HepG2 (cell line): ENCODE measurements at regions not wholly inside any gene's neighbourhood (a gene's known extent, or its start where the extent isn't known, plus 50 kb on each side); places are given as distances from the start of the nearest gene placed in this dataset.

Experiments
- AFF4 ChIP-seq: sonication (generic); formaldehyde crosslinking; IDR thresholded peaks from 2 replicates; pipeline ENCODE4 v1.4.0; 2020; ENCODE audit warnings: missing genetic modification reagents
- CBX5 ChIP-seq: sonication (generic); formaldehyde crosslinking; IDR thresholded peaks from 2 replicates; pipeline ENCODE4 v1.4.0; 2020; ENCODE audit warnings: missing genetic modification reagents, borderline replicate concordance
- DNMT3B ChIP-seq: conservative IDR thresholded peaks from 2 replicates; pipeline ENCODE4 v1.6.1; 2016; ENCODE audit warnings: missing biosample characterization, control low read depth
- ERF ChIP-seq: IDR thresholded peaks from 2 replicates; pipeline ENCODE4 v1.6.1; 2018; ENCODE audit warnings: missing biosample characterization, missing genetic modification reagents
- HNF1B ChIP-seq: sonication (generic); formaldehyde crosslinking; IDR thresholded peaks from 2 replicates; pipeline ENCODE4 v1.5.1; 2020; ENCODE audit warnings: mild to moderate bottlenecking, moderate library complexity, missing genetic modification reagents
- HNRNPLL ChIP-seq: fragments of 200-400 bp; formaldehyde crosslinking; IDR thresholded peaks from 2 replicates; pipeline ENCODE4 v1.6.1; 2017; ENCODE audit warnings: mild to moderate bottlenecking, low read depth, low read length; ENCODE audit not compliant: poor library complexity, severe bottlenecking
- HNRNPUL1 ChIP-seq: fragments of 200-400 bp; formaldehyde crosslinking; IDR thresholded peaks from 2 replicates; pipeline ENCODE4 v1.6.1; 2017; ENCODE audit warnings: low read depth, mild to moderate bottlenecking, low read length, moderate library complexity
- HOXA9 ChIP-seq: sonication (generic); formaldehyde crosslinking; IDR thresholded peaks from 2 replicates; pipeline ENCODE4 v1.8.1; 2022; ENCODE audit warnings: missing genetic modification reagents, mild to moderate bottlenecking, moderate library complexity, borderline replicate concordance
- IRF1 ChIP-seq: sonication (generic); formaldehyde crosslinking; IDR thresholded peaks from 2 replicates; pipeline ENCODE4 v1.4.0; 2020; ENCODE audit warnings: low read depth, mild to moderate bottlenecking, missing genetic modification reagents
- LRRFIP1 ChIP-seq: sonication (generic); formaldehyde crosslinking; conservative IDR thresholded peaks from 2 replicates; pipeline ENCODE4 v1.4.0; 2020; ENCODE audit warnings: missing genetic modification reagents
- PLRG1 ChIP-seq: fragments of 450-650 bp; conservative IDR thresholded peaks from 2 replicates; pipeline ENCODE4 v1.6.1; 2016
- SPEN ChIP-seq: sonication (generic); formaldehyde crosslinking; IDR thresholded peaks from 2 replicates; pipeline ENCODE4 v1.5.1; 2020; ENCODE audit warnings: low read depth, mild to moderate bottlenecking, missing genetic modification reagents
- ZNF10 ChIP-seq: sonication (generic); formaldehyde crosslinking; IDR thresholded peaks from 2 replicates; pipeline ENCODE4 v1.4.0; 2020; ENCODE audit warnings: mild to moderate bottlenecking, low read depth, missing genetic modification reagents, borderline replicate concordance
- ZNF121 ChIP-seq: sonication (generic); formaldehyde crosslinking; IDR thresholded peaks from 2 replicates; pipeline ENCODE4 v1.5.0; 2020; ENCODE audit warnings: mild to moderate bottlenecking, missing genetic modification reagents
- ZNF44 ChIP-seq: sonication (generic); formaldehyde crosslinking; IDR thresholded peaks from 2 replicates; pipeline ENCODE4 v1.5.1; 2020; ENCODE audit warnings: mild to moderate bottlenecking, missing genetic modification reagents
- ZNF512 ChIP-seq: sonication (generic); formaldehyde crosslinking; IDR thresholded peaks from 2 replicates; pipeline ENCODE4 v1.4.0; 2020; ENCODE audit warnings: mild to moderate bottlenecking, missing genetic modification reagents
- ZNF644 ChIP-seq: IDR thresholded peaks from 2 replicates; pipeline ENCODE4 v1.6.1; 2016; ENCODE audit warnings: low read depth
- ZNF660 ChIP-seq: sonication (generic); formaldehyde crosslinking; IDR thresholded peaks from 2 replicates; pipeline ENCODE4 v1.5.1; 2020; ENCODE audit warnings: mild to moderate bottlenecking, low read depth, missing genetic modification reagents, borderline replicate concordance
- ZSCAN31 ChIP-seq: sonication (generic); formaldehyde crosslinking; IDR thresholded peaks from 2 replicates; pipeline ENCODE4 v1.5.0; 2020; ENCODE audit warnings: low read depth, mild to moderate bottlenecking, missing genetic modification reagents

GRCh38 chr2:42957109-42957860 is 164.9 kb upstream of the HAAO start (continued):
- TF ChIP-seq ZNF512 (CRISPR knock-in tag) = no peak
- TF ChIP-seq HNRNPLL = peak; percentile 18
- TF ChIP-seq LRRFIP1 (CRISPR knock-in tag) = no peak
- TF ChIP-seq HNRNPUL1 = no peak
- TF ChIP-seq HOXA9 (CRISPR knock-in tag) = no peak
- no peak for TF ChIP-seq AFF4 (CRISPR knock-in tag)
- TF ChIP-seq IRF1 (CRISPR knock-in tag) = no peak
- TF ChIP-seq CBX5 (CRISPR knock-in tag) = no peak
- no peak for TF ChIP-seq ZSCAN31
- no peak for TF ChIP-seq ZNF10 (CRISPR knock-in tag)
- TF ChIP-seq DNMT3B (CRISPR knock-in tag) = no peak
- no peak for TF ChIP-seq ZNF44 (CRISPR knock-in tag)
- TF ChIP-seq HNF1B (CRISPR knock-in tag) = no peak
- TF ChIP-seq ZNF644 (CRISPR knock-in tag) = no peak
- no peak for TF ChIP-seq SPEN (CRISPR knock-in tag)
- no peak for TF ChIP-seq ERF (CRISPR knock-in tag)
- TF ChIP-seq PLRG1 = no peak
- no peak for TF ChIP-seq ZNF660 (CRISPR knock-in tag)
- TF ChIP-seq ZNF121 (CRISPR knock-in tag) = no peak; the same call in 1 of the 2 replicates
